ENCODE measurements at regions not wholly inside any gene's neighbourhood (a gene's known extent, or its start where the extent isn't known, plus 50 kb on each side); places are given as distances from the start of the nearest gene placed in this dataset.

DNA sequence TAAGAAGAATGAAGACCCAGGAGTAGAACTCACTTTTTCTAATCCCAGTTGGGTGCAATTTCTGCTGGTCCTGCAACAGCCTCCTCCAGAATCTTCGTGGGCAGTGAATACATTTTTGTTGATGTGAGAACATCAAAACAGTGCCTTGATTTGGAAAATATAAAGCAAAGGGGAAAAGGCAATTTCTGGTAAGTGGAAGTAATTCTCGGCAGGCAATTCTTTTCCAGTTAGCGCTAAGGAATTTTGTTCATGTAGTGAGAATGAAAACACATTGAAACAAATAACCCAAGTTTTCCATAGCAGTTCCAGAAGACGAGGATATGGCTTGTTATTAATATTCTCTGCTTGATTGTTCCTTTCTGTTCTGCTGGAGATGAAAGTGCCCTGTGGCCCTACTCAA lies 178.7 kb downstream of the SPATA31D1 start:
- TF ChIP-seq CTCF (IDR thresholded peaks at IDR 0.05; ENCODE audit: insufficient read depth, low read length, poor library complexity, severe bottlenecking) (no peak), EZH2phosphoT487 (conservative IDR thresholded peaks at IDR 0.05; ENCODE audit: low read length) (no peak)
